Trophoblast cell (in vitro differentiated cells and primary cell): ENCODE measurements at regions not wholly inside any gene's neighbourhood (a gene's known extent, or its start where the extent isn't known, plus 50 kb on each side); places are given as distances from the start of the nearest gene placed in this dataset.

Source experiments
- DNase-seq, 2 donors: peaks; one replicate each; pipeline ENCODE4 v3.0.0-alpha.2; 2016
- H2AFZ ChIP-seq: 2 replicates; pipeline ENCODE4 v1.6.1; 2013; ENCODE audit warnings: low read length, moderate library complexity, mild to moderate bottlenecking; ENCODE audit not compliant: insufficient read depth, poor library complexity
- H2AK5ac ChIP-seq: 2 replicates; pipeline ENCODE4 v1.6.1; 2013; ENCODE audit warnings: mild to moderate bottlenecking, low read length
- H2BK120ac ChIP-seq: 2 replicates; pipeline ENCODE4 v1.6.1; 2013; ENCODE audit warnings: low read length, mild to moderate bottlenecking, moderate library complexity; ENCODE audit not compliant: insufficient read depth, poor library complexity
- H2BK12ac ChIP-seq: 2 replicates; pipeline ENCODE4 v1.6.1; 2013; ENCODE audit warnings: mild to moderate bottlenecking, low read length, moderate library complexity
- H2BK5ac ChIP-seq: 2 replicates; pipeline ENCODE4 v1.6.1; 2013; ENCODE audit warnings: low read length, low read depth, moderate library complexity, mild to moderate bottlenecking; ENCODE audit not compliant: poor library complexity
- H3K14ac ChIP-seq: 2 replicates; pipeline ENCODE4 v1.6.1; 2013; ENCODE audit warnings: mild to moderate bottlenecking, low read length
- H3K18ac ChIP-seq: 2 replicates; pipeline ENCODE4 v1.6.1; 2013; ENCODE audit warnings: mild to moderate bottlenecking, low read length
- H3K23ac ChIP-seq: 2 replicates; pipeline ENCODE4 v1.6.1; 2013; ENCODE audit warnings: low read length
- H3K27ac ChIP-seq: 2 replicates; pipeline ENCODE4 v1.5.1; 2013; ENCODE audit warnings: low read depth, mild to moderate bottlenecking, inconsistent platforms, low read length, moderate library complexity
- H3K27me3 ChIP-seq: 2 replicates; pipeline ENCODE4 v1.6.1; 2013; ENCODE audit warnings: inconsistent platforms, mild to moderate bottlenecking, low read length, moderate library complexity; ENCODE audit not compliant: insufficient read depth
- H3K36me3 ChIP-seq, 2 experiments: 1 replicate in 1 of 2; 2 replicates in 1 of 2; pipeline ENCODE4 v1.6.1; 2013; ENCODE audit warnings: low read length in 2 of 2, mild to moderate bottlenecking in 2 of 2, moderate library complexity in 1 of 2; ENCODE audit not compliant: insufficient read depth in 2 of 2, control insufficient read depth in 1 of 2
- H3K4ac ChIP-seq: 2 replicates; pipeline ENCODE4 v1.6.1; 2013; ENCODE audit warnings: low read depth, mild to moderate bottlenecking, low read length, moderate library complexity
- H3K4me1 ChIP-seq, 2 experiments: 1 replicate in 1 of 2; 2 replicates in 1 of 2; pipeline ENCODE4 v1.6.1; 2013; ENCODE audit warnings: low read length in 2 of 2, mild to moderate bottlenecking in 2 of 2, moderate library complexity in 1 of 2; ENCODE audit not compliant: insufficient read depth in 2 of 2, control insufficient read depth in 1 of 2
- H3K4me2 ChIP-seq: 2 replicates; pipeline ENCODE4 v1.6.1; 2013; ENCODE audit warnings: inconsistent platforms, mild to moderate bottlenecking, low read length, moderate library complexity
- H3K4me3 ChIP-seq: 2 replicates; pipeline ENCODE4 v1.5.1; 2013; ENCODE audit warnings: mild to moderate bottlenecking, low read depth, low read length, inconsistent platforms
- H3K79me1 ChIP-seq: one replicate; pipeline ENCODE4 v1.6.1; 2013; ENCODE audit warnings: low read length
- H3K79me2 ChIP-seq: 2 replicates; pipeline ENCODE4 v1.6.1; 2013; ENCODE audit warnings: low read length, mild to moderate bottlenecking; ENCODE audit not compliant: control insufficient read depth, insufficient read depth, poor library complexity
- H3K9ac ChIP-seq: 2 replicates; pipeline ENCODE4 v1.6.1; 2013; ENCODE audit warnings: mild to moderate bottlenecking, low read length
- H3K9me3 ChIP-seq: 2 replicates; pipeline ENCODE4 v1.6.1; 2013; ENCODE audit warnings: low read depth, mild to moderate bottlenecking, control low read depth, inconsistent platforms, low read length; ENCODE audit not compliant: insufficient read depth
- H4K12ac ChIP-seq: 2 replicates; pipeline ENCODE4 v1.6.1; 2013; ENCODE audit warnings: low read depth, mild to moderate bottlenecking, low read length, moderate library complexity
- H4K8ac ChIP-seq: 2 replicates; pipeline ENCODE4 v1.6.1; 2013; ENCODE audit warnings: low read depth, mild to moderate bottlenecking, low read length, moderate library complexity
- H4K91ac ChIP-seq: one replicate; pipeline ENCODE4 v1.6.1; 2013; ENCODE audit warnings: low read depth, mild to moderate bottlenecking, low read length, moderate library complexity
- WGBS: extraction: QIAGEN DNeasy Blood & Tissue Kit; methylation state at CpG from one replicate; pipeline ENCODE4 v1.1.7; 2013; ENCODE audit warnings: missing lambda C conversion rate; ENCODE audit not compliant: insufficient read length, insufficient coverage; ENCODE audit errors: extremely low coverage; 5-methylcytosine and 5-hydroxymethylcytosine counted together

DNA sequence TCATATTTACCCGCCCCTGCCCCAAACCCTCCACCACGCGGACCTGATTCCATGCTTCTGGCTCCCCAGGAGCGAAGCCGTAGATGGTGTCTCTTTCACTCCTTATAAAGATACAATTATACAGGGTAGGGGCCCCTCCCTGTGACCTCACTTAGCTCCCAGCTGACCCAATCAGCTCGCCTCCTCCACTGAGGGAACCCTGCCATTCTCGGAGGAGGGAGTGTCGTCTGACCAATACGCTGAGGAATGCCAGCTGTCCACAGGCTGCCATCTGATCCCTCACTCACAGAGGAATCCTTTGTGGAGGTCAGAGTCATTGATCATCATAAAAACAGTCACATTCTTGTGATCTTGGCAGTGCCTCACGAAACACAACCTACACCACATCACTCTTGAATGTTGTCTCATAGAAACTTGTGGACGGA, 67.5 kb upstream of the INSIG1 start:
- Histone ChIP-seq H3K79me1 (peaks cover 4% of the 10 kb centered on the region), H3K4ac (no peak overlapping the region), H3K9ac (no peak overlapping the region), H3K9me3 (peaks cover 4% of the 10 kb centered on the region), H3K36me3 (no peaks in the 10 kb centered on the region), H3K79me2 (no peaks in the 10 kb centered on the region), H2AFZ (no peak overlapping the region), H3K4me2 (no peak overlapping the region), H3K27me3 (no peaks in the 10 kb centered on the region), H2BK12ac (no peak overlapping the region), H4K12ac (no peak overlapping the region), H2AK5ac (no peak overlapping the region), H3K4me3 (no peak overlapping the region), H4K8ac (no peak overlapping the region), H4K91ac (no peak overlapping the region), H2BK120ac (no peak overlapping the region), H3K27ac (no peak overlapping the region), H3K18ac (no peak overlapping the region), H3K23ac (no peak overlapping the region), H3K14ac (no peak overlapping the region), H2BK5ac (no peak overlapping the region), H3K4me1 (peaks cover 23 to 25% of the 10 kb centered on the region in 2 experiments)
- DNase-seq: peak; percentile 93 to 94
- no CpG with 5 or more reads among the region's 11 CpGs for WGBS

DNA sequence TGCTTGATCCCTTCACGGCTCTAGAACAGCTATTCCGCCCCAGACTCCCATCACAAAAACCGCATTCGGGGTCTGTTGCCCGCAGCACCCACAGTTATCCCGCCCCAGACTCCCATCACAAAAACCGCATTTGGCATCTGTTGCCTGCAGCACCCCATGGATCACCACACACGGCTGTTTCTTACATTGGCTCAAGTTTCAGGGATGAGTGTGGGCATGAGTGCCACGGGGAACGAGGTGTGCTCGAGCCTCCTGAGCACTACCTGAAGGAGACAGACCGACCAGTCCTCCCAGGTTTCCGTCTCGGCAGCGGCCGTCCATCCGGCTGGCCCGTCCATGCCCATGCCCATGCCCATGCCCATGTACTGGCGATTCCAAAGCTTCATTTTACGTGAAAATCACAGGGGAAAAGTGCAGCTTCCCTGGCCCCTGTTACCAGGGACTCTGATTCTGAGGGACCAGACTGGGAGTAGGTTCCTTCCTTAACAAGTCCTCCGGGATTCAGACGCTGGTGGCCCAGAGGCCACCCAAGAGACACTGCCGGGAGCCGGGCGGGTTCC, 66.4 kb upstream of the INSIG1 start:
- no peak for DNase-seq
- Histone ChIP-seq H4K12ac (no peak overlapping the region), H3K36me3 (no peaks in the 10 kb centered on the region), H3K4me2 (no peak overlapping the region), H2AFZ (no peak overlapping the region), H4K91ac (no peak overlapping the region), H3K4me1 (peaks cover 23 to 25% of the 10 kb centered on the region in 2 experiments), H2AK5ac (peak overlapping the region; percentile 35), H3K14ac (no peak overlapping the region), H3K9ac (no peak overlapping the region), H3K4ac (no peak overlapping the region), H3K27ac (no peak overlapping the region), H4K8ac (no peak overlapping the region), H2BK120ac (no peak overlapping the region), H3K23ac (no peak overlapping the region), H3K79me1 (peaks cover 4% of the 10 kb centered on the region), H3K9me3 (peaks cover 4% of the 10 kb centered on the region), H2BK5ac (no peak overlapping the region), H3K79me2 (no peaks in the 10 kb centered on the region), H3K27me3 (no peaks in the 10 kb centered on the region), H3K4me3 (no peak overlapping the region), H3K18ac (no peak overlapping the region), H2BK12ac (no peak overlapping the region)
- no CpG with 5 or more reads among the region's 25 CpGs for WGBS

DNA sequence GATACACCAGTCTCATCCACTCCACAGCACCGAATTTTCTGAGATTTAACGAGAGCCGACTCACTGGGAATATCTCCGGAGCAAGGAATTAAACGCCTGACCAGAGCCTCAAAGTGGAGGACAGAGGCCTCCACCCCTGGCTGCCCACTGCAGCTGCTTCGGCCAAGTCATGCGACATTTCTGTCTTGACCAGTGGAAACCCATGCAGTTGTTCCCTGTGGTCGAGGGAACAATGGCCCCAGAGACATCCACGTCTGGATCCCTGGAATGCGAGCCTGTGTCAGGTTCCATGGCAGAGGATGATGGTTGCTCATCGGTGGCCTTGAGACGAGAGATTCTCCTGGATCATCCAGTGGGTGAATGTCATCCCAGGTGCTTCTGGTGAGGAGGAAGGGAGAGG, 65.7 kb upstream of the INSIG1 start:
- Histone ChIP-seq H3K27me3 (no peaks in the 10 kb centered on the region), H3K4ac (no peak overlapping the region), H2AFZ (no peak overlapping the region), H3K9me3 (peaks cover 4% of the 10 kb centered on the region), H3K36me3 (no peaks in the 10 kb centered on the region), H3K4me2 (no peak overlapping the region), H2AK5ac (no peak overlapping the region), H3K23ac (no peak overlapping the region), H2BK5ac (no peak overlapping the region), H3K14ac (no peak overlapping the region), H2BK12ac (no peak overlapping the region), H3K27ac (no peak overlapping the region), H3K4me1 (peaks cover 21 to 23% of the 10 kb centered on the region in 2 experiments), H2BK120ac (no peak overlapping the region), H3K79me1 (peaks cover 4% of the 10 kb centered on the region), H4K12ac (no peak overlapping the region), H3K4me3 (no peak overlapping the region), H3K79me2 (no peaks in the 10 kb centered on the region), H3K9ac (no peak overlapping the region), H4K91ac (no peak overlapping the region), H3K18ac (no peak overlapping the region), H4K8ac (no peak overlapping the region)
- DNase-seq: no peak
- WGBS: no CpG with 5 or more reads among the region's 12 CpGs

DNA sequence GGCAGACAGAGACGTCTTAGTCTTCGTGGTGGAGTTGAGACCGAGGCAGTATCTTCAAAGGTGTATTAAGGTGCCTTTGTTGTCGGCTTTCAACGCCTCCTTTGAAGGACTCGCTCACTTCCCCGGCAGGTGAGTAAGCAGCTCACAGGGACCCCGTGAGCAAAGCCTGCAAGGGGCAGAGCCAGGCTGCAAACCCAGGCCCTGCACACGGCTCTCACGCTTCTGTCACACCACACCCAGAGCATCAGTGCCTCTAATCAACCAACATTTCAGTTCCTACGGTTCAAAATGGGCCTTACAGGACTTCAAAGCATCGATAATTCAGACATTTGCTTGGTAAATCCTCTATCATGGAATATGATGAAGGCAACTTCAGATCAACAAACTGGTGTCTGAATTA, 64.8 kb upstream of the INSIG1 start:
- H3K4me3 ChIP-seq: no peak overlapping the region
- no peak overlapping the region for H4K12ac ChIP-seq
- peaks cover 7% of the 10 kb centered on the region for H3K9me3 ChIP-seq
- no peak overlapping the region for H3K18ac ChIP-seq
- no peak overlapping the region for H2AFZ ChIP-seq
- H2AK5ac ChIP-seq: no peak overlapping the region
- no peak for DNase-seq
- H2BK120ac ChIP-seq: no peak overlapping the region
- H3K4me1 ChIP-seq: peaks cover 14 to 22% of the 10 kb centered on the region in 2 experiments
- H2BK12ac ChIP-seq: peak overlapping the region; percentile 35
- no peak overlapping the region for H4K8ac ChIP-seq
- H3K14ac ChIP-seq: no peak overlapping the region
- H2BK5ac ChIP-seq: no peak overlapping the region
- no peak overlapping the region for H3K4ac ChIP-seq
- WGBS: no CpG with 5 or more reads among the region's 12 CpGs
- no peaks in the 10 kb centered on the region for H3K27me3 ChIP-seq
- H3K23ac ChIP-seq: no peak overlapping the region
- no peak overlapping the region for H4K91ac ChIP-seq
- H3K4me2 ChIP-seq: no peak overlapping the region
- H3K79me1 ChIP-seq: peaks cover 6% of the 10 kb centered on the region
- H3K36me3 ChIP-seq: no peaks in the 10 kb centered on the region
- H3K27ac ChIP-seq: no peak overlapping the region
- no peaks in the 10 kb centered on the region for H3K79me2 ChIP-seq
- H3K9ac ChIP-seq: no peak overlapping the region
